K562 (cell line): ENCODE measurements at regions not wholly inside any gene's neighbourhood (a gene's known extent, or its start where the extent isn't known, plus 50 kb on each side); places are given as distances from the start of the nearest gene placed in this dataset.
A peak's percentile ranks its signal among the peaks of the same experiment; 100 is the strongest.

Experiments
- ATAC-seq: fragments of 200-7000 bp; cut with Tn5 transposase; 3 replicates; pipeline ENCODE4 v1.9.1; 2020; ENCODE audit warnings: moderate library complexity
- BruUV-seq: library from RNA; stranded (reverse); fragments of 400-500 nt; replicated peaks from 2 replicates; lab custom pipeline; 2021; lab: Mats Ljungman, UMichigan
- CTCF ChIA-PET: fragments of 300-600 bp; formaldehyde crosslinking; extraction: SDS; loops from one replicate; lab custom pipeline; 2021; ENCODE audit warnings: low intra/inter-chr PET ratio; lab: Yijun Ruan, JAX
- POLR2A ChIA-PET: fragments of 300-600, 350-650 bp; sonication (Branson Sonifier 250); formaldehyde crosslinking; extraction: SDS; loops from one replicate; lab custom pipeline; 2021; ENCODE audit warnings: antibody characterized with exemption, inconsistent platforms; lab: Yijun Ruan, JAX
- DNase-seq, 4 experiments: peaks; one replicate each; pipeline versions ENCODE4 v3.0.0 to v3.0.0-alpha.2; 2011 to 2018; ENCODE audit warnings: low spot score in 3 of 4, mixed read lengths in 3 of 4; ENCODE audit errors: extremely low read depth in 1 of 4
- FAIRE-seq: peaks from 2 replicates; lab custom pipeline; 2011; peaks lifted over from hg19 to GRCh38; lab: Jason Lieb, UNC
- H2AFZ ChIP-seq: 2 replicates; pipeline ENCODE4 v1.6.0; 2011; ENCODE audit warnings: low read depth, low read length, control low read depth, inconsistent platforms
- H3K27ac ChIP-seq: fragments of 200-600 bp; 3 replicates; pipeline ENCODE4 v1.8.0; 2011; ENCODE audit warnings: low read depth, mild to moderate bottlenecking, control low read depth, inconsistent platforms, low read length, moderate library complexity, mixed read lengths; ENCODE audit errors: extremely low read depth
- H3K27me3 ChIP-seq, 2 experiments: fragments of 300-600 bp in 1 of 2; 2 replicates in 1 of 2; 3 replicates in 1 of 2; pipeline versions ENCODE4 v1.6.0 to v1.8.0; 2011; ENCODE audit warnings: inconsistent platforms in 2 of 2, low read length in 2 of 2, mild to moderate bottlenecking in 1 of 2, mixed read lengths in 1 of 2, moderate library complexity in 1 of 2; ENCODE audit not compliant: control insufficient read depth in 2 of 2, insufficient read depth in 2 of 2
- H3K36me3 ChIP-seq: fragments of 300-600 bp; 3 replicates; pipeline ENCODE4 v1.8.0; 2011; ENCODE audit warnings: mild to moderate bottlenecking, low read length, inconsistent platforms; ENCODE audit not compliant: control insufficient read depth, insufficient read depth
- H3K4me1 ChIP-seq, 2 experiments: fragments of 200-600 bp in 1 of 2; replicated peaks in 1 of 2; 2 replicates in 1 of 2; 3 replicates in 1 of 2; pipeline versions ENCODE4 v1.5.1 to v1.8.0; 2011; ENCODE audit warnings: inconsistent platforms in 2 of 2, low read length in 2 of 2, mild to moderate bottlenecking in 1 of 2, mixed read lengths in 1 of 2, moderate library complexity in 1 of 2; ENCODE audit not compliant: control insufficient read depth in 2 of 2, insufficient read depth in 2 of 2
- H3K4me2 ChIP-seq: 2 replicates; pipeline ENCODE4 v1.6.1; 2011; ENCODE audit warnings: low read length, control low read depth, inconsistent platforms, mixed read lengths; ENCODE audit not compliant: insufficient read depth
- H3K4me3 ChIP-seq: fragments of 200-600 bp; sonication (generic), shearing (Covaris generic); 2 replicates; pipeline ENCODE4 v1.5.1; 2016; ENCODE audit warnings: control low read depth, inconsistent platforms
- H3K79me2 ChIP-seq: fragments of 200-600 bp; 3 replicates; pipeline ENCODE4 v1.8.0; 2011; ENCODE audit warnings: low read length, inconsistent platforms; ENCODE audit not compliant: control insufficient read depth, insufficient read depth
- H3K9ac ChIP-seq, 2 experiments: 2 replicates each; pipeline versions ENCODE4 v1.6.0 to v1.6.1; 2011; ENCODE audit warnings: low read depth in 2 of 2, low read length in 2 of 2, control low read depth in 1 of 2, inconsistent platforms in 1 of 2, mild to moderate bottlenecking in 1 of 2, mixed read lengths in 1 of 2; ENCODE audit not compliant: insufficient read depth in 1 of 2
- H3K9me1 ChIP-seq: one replicate; pipeline ENCODE4 v1.6.0; 2011; ENCODE audit warnings: inconsistent platforms, mild to moderate bottlenecking, low read length, moderate library complexity; ENCODE audit not compliant: control insufficient read depth, insufficient read depth
- H3K9me3 ChIP-seq: replicated peaks from 2 replicates; pipeline ENCODE4 v1.5.1; 2011; ENCODE audit warnings: low read depth, low read length, inconsistent platforms; ENCODE audit not compliant: control insufficient read depth, insufficient read depth
- H4K20me1 ChIP-seq: replicated peaks from 2 replicates; pipeline ENCODE4 v1.6.1; 2011; ENCODE audit warnings: low read length, inconsistent platforms, mixed read lengths; ENCODE audit not compliant: control insufficient read depth, insufficient read depth
- ARID2 ChIP-seq: fragments of 450-650 bp; IDR thresholded peaks from 2 replicates; pipeline ENCODE4 v1.6.1; 2017; ENCODE audit warnings: antibody characterized with exemption, mild to moderate bottlenecking
- EGR1 ChIP-seq: fragments of 450-650 bp; conservative IDR thresholded peaks from 2 replicates; pipeline ENCODE4 v1.6.1; 2017; ENCODE audit warnings: mild to moderate bottlenecking
- ESRRA ChIP-seq: fragments of 450-650 bp; IDR thresholded peaks from 2 replicates; pipeline ENCODE4 v1.6.1; 2014; ENCODE audit warnings: low read depth, mild to moderate bottlenecking, moderate library complexity, borderline replicate concordance
- ESRRB ChIP-seq: fragments of 250-450 bp; sonication (Bioruptor Pico); IDR thresholded peaks from 2 replicates; pipeline ENCODE4 v1.5.0; 2020; ENCODE audit warnings: mild to moderate bottlenecking, moderate library complexity, borderline replicate concordance
- KLF6 ChIP-seq: fragments of 250-450 bp; sonication (Bioruptor Pico); IDR thresholded peaks from 2 replicates; pipeline ENCODE4 v1.4.0; 2020; ENCODE audit warnings: mild to moderate bottlenecking, moderate library complexity, borderline replicate concordance
- TRIM25 ChIP-seq: fragments of 450-650 bp; IDR thresholded peaks from 2 replicates; pipeline ENCODE4 v1.7.0; 2016; ENCODE audit warnings: borderline replicate concordance
- WGBS: fragments of 100-300 bp; shearing (Covaris generic); methylation state at CpG from one replicate; pipeline ENCODE4 v1.1.6; 2016; ENCODE audit warnings: low coverage, mixed read lengths; ENCODE audit not compliant: insufficient coverage; ENCODE audit errors: missing lambda C conversion rate; 5-methylcytosine and 5-hydroxymethylcytosine counted together
- in situ Hi-C: fragments of 300-500 bp; cut with MboI; formaldehyde crosslinking; loops from 4 replicates; pipeline ENCODE4 v1.15.0; 2018; ENCODE audit warnings: inconsistent platforms, mixed read lengths
- intact Hi-C: fragments of 100-400 bp; cut with micrococcal nuclease; formaldehyde crosslinking; loops from 2 replicates; pipeline ENCODE4 v1.14.2; 2022
- TF ChIP-seq, protein P1 (sequence below), 2 experiments: IDR thresholded peaks in 1 of 2; conservative IDR thresholded peaks in 1 of 2; 2 replicates each; pipeline ENCODE4 v1.6.1; 2016; ENCODE audit warnings: low read depth in 2 of 2, mild to moderate bottlenecking in 1 of 2, missing compliant biosample characterization in 1 of 2, missing genetic modification characterization in 1 of 2, moderate library complexity in 1 of 2
- TF ChIP-seq, protein P2 (sequence below), 2 experiments: fragments of 450-650 bp in 1 of 2; sonication (generic) in 1 of 2; formaldehyde crosslinking; conservative IDR thresholded peaks; 2 replicates each; pipeline versions ENCODE4 v1.4.0 to v1.8.1; 2020 to 2022; ENCODE audit warnings: mild to moderate bottlenecking in 1 of 2, missing genetic modification reagents in 1 of 2
- TF ChIP-seq, protein P3 (sequence below), 2 experiments: fragments of 450-650 bp; conservative IDR thresholded peaks; 2 replicates each; pipeline ENCODE4 v1.6.1; 2017; ENCODE audit warnings: mild to moderate bottlenecking in 2 of 2, moderate library complexity in 2 of 2

GRCh38 chr3:153273767-153274435, 111.9 kb downstream of the RAP2B start (continued):
- TF ChIP-seq, protein P1, sequence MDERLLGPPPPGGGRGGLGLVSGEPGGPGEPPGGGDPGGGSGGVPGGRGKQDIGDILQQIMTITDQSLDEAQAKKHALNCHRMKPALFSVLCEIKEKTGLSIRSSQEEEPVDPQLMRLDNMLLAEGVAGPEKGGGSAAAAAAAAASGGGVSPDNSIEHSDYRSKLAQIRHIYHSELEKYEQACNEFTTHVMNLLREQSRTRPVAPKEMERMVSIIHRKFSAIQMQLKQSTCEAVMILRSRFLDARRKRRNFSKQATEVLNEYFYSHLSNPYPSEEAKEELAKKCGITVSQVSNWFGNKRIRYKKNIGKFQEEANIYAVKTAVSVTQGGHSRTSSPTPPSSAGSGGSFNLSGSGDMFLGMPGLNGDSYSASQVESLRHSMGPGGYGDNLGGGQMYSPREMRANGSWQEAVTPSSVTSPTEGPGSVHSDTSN (CRISPR knock-in tag; IDR thresholded peaks at IDR 0.05; ENCODE audit: low read depth) = no peak
- TF ChIP-seq, protein P1 (tag; conservative IDR thresholded peaks at IDR 0.05; ENCODE audit: low read depth) = no peak
- TF ChIP-seq, all 486 proteins: peak for 8

GRCh38 chr3:153274561-153274960, 112.5 kb downstream of the RAP2B start:
- in situ Hi-C loops = no loop called here
- no TSS peak for BruUV-seq
- no peaks in the 10 kb centered on the region for H3K27me3 ChIP-seq
- TF ChIP-seq, protein P2, sequence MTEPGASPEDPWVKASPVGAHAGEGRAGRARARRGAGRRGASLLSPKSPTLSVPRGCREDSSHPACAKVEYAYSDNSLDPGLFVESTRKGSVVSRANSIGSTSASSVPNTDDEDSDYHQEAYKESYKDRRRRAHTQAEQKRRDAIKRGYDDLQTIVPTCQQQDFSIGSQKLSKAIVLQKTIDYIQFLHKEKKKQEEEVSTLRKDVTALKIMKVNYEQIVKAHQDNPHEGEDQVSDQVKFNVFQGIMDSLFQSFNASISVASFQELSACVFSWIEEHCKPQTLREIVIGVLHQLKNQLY (CRISPR knock-in tag; conservative IDR thresholded peaks at IDR 0.05) = no peak
- TF ChIP-seq KLF6 (CRISPR knock-in tag) (no peak), TRIM25 (no peak), ARID2 (no peak), ESRRB (CRISPR knock-in tag) (no peak), ESRRA (no peak), EGR1 (no peak)
- TF ChIP-seq, protein P3, sequence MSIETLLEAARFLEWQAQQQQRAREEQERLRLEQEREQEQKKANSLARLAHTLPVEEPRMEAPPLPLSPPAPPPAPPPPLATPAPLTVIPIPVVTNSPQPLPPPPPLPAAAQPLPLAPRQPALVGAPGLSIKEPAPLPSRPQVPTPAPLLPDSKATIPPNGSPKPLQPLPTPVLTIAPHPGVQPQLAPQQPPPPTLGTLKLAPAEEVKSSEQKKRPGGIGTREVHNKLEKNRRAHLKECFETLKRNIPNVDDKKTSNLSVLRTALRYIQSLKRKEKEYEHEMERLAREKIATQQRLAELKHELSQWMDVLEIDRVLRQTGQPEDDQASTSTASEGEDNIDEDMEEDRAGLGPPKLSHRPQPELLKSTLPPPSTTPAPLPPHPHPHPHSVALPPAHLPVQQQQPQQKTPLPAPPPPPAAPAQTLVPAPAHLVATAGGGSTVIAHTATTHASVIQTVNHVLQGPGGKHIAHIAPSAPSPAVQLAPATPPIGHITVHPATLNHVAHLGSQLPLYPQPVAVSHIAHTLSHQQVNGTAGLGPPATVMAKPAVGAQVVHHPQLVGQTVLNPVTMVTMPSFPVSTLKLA (conservative IDR thresholded peaks at IDR 0.05) = no peak

More at GRCh38 chr3:153274561-153274960, 112.5 kb downstream of the RAP2B start:
- peaks cover 0 to 4% of the 10 kb centered on the region in 2 experiments; a peak in 1 of 5 replicates for H3K4me1 ChIP-seq
- CTCF ChIA-PET = interaction anchor here (0.6 kb wide), 1 partner anchor 20 kb away, joined by 5 read pairs; no protein-coding TSS in a partner anchor
- 17% methylated on average over 3 of the region's 3 CpGs for WGBS
- peak overlapping the region; percentile 64 for H2AFZ ChIP-seq
- H3K9ac ChIP-seq = no peak overlapping the region
- no peaks in the 10 kb centered on the region for H3K9me1 ChIP-seq
- H4K20me1 ChIP-seq = no peaks in the 10 kb centered on the region
- POLR2A ChIA-PET = interaction anchor here (1.8 kb wide), 1 partner anchor 10 kb away, joined by 7 read pairs; no protein-coding TSS in a partner anchor
- no peak overlapping the region for H3K4me2 ChIP-seq
- no peak for DNase-seq
- no peak overlapping the region for H3K27ac ChIP-seq
- H3K36me3 ChIP-seq = no peaks in the 10 kb centered on the region
- FAIRE-seq = peak; percentile 26
- H3K79me2 ChIP-seq = no peaks in the 10 kb centered on the region
- no peak for ATAC-seq
- intact Hi-C loops = no loop called here
- H3K9me3 ChIP-seq = no peaks in the 10 kb centered on the region
- no peak overlapping the region for H3K4me3 ChIP-seq
